ENCODE measurements at regions not wholly inside any gene's neighbourhood (a gene's known extent, or its start where the extent isn't known, plus 50 kb on each side); places are given as distances from the start of the nearest gene placed in this dataset.

DNA sequence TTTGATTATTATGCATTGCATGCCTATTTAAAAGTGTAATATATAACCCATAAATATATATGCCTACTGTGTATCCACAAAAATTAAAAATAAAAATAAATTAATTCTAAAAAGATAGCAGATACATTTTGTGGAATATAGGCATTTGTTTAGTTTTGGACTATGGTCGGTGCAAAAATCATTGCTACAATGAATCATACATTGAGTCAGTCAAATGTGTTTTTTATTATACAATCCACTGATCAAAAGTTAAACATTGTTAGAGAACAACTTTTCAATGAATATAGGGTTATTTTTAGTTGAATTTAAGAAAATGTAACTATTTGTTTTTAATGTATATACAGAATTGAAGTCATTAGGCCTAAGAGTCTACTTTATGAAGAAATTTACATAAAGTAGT, 885.9 kb downstream of the EFNA5 start:
- TF ChIP-seq, protein P1, sequence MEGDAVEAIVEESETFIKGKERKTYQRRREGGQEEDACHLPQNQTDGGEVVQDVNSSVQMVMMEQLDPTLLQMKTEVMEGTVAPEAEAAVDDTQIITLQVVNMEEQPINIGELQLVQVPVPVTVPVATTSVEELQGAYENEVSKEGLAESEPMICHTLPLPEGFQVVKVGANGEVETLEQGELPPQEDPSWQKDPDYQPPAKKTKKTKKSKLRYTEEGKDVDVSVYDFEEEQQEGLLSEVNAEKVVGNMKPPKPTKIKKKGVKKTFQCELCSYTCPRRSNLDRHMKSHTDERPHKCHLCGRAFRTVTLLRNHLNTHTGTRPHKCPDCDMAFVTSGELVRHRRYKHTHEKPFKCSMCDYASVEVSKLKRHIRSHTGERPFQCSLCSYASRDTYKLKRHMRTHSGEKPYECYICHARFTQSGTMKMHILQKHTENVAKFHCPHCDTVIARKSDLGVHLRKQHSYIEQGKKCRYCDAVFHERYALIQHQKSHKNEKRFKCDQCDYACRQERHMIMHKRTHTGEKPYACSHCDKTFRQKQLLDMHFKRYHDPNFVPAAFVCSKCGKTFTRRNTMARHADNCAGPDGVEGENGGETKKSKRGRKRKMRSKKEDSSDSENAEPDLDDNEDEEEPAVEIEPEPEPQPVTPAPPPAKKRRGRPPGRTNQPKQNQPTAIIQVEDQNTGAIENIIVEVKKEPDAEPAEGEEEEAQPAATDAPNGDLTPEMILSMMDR (conservative IDR thresholded peaks at IDR 0.05), result no peak
- TF ChIP-seq ZFX (IDR thresholded peaks at IDR 0.05), result no peak
